ENCODE measurements at regions not wholly inside any gene's neighbourhood (a gene's known extent, or its start where the extent isn't known, plus 50 kb on each side); places are given as distances from the start of the nearest gene placed in this dataset.

GRCh38 chr13:58004751-58005150 is 373.2 kb downstream of the PCDH17 start:
- no peaks in the 10 kb centered on the region for H3K36me3 ChIP-seq (ENCODE audit: control insufficient read depth, insufficient read depth, low read length)
- no peak overlapping the region for H2AFZ ChIP-seq
- no peaks in the 10 kb centered on the region for H3K79me2 ChIP-seq
- H3K27me3 ChIP-seq (ENCODE audit: control insufficient read depth, insufficient read depth, low read length), result no peaks in the 10 kb centered on the region
- H3K27ac ChIP-seq, result no peak overlapping the region
- TF ChIP-seq CTCF (IDR thresholded peaks at IDR 0.05), result no peak
- H3K9me3 ChIP-seq (ENCODE audit: control insufficient read depth, low read length), result no peaks in the 10 kb centered on the region
- H3K4me1 ChIP-seq, result no peaks in the 10 kb centered on the region
- no peak overlapping the region for H3K9ac ChIP-seq
- H3K4me3 ChIP-seq (ENCODE audit: low read depth, low read length), result no peak overlapping the region
- H3K4me2 ChIP-seq (ENCODE audit: low read length), result no peak overlapping the region

- no peak for TF ChIP-seq CTCF (IDR thresholded peaks at IDR 0.05)
- no peaks in the 10 kb centered on the region for H3K79me2 ChIP-seq
- no peaks in the 10 kb centered on the region for H3K36me3 ChIP-seq (ENCODE audit: control insufficient read depth, insufficient read depth, low read length)
- H3K9ac ChIP-seq, result no peak overlapping the region
- no peaks in the 10 kb centered on the region for H3K4me1 ChIP-seq
- H2AFZ ChIP-seq, result no peak overlapping the region
- H3K27ac ChIP-seq, result no peak overlapping the region
- H3K4me2 ChIP-seq (ENCODE audit: low read length), result no peak overlapping the region
- H3K27me3 ChIP-seq (ENCODE audit: control insufficient read depth, insufficient read depth, low read length), result no peaks in the 10 kb centered on the region
- H3K9me3 ChIP-seq (ENCODE audit: control insufficient read depth, low read length), result no peaks in the 10 kb centered on the region
- H3K4me3 ChIP-seq (ENCODE audit: low read depth, low read length), result no peak overlapping the region
Observed at GRCh38 chr13:58018020-58018419, 386.5 kb downstream of the PCDH17 start.

GRCh38 chr13:58018865-58019264 is 387.3 kb downstream of the PCDH17 start:
- Histone ChIP-seq H3K79me2 (no peaks in the 10 kb centered on the region), H3K4me3 (ENCODE audit: low read depth, low read length) (no peak overlapping the region), H3K27ac (no peak overlapping the region), H3K36me3 (ENCODE audit: control insufficient read depth, insufficient read depth, low read length) (no peaks in the 10 kb centered on the region), H3K4me2 (ENCODE audit: low read length) (no peak overlapping the region), H3K9me3 (ENCODE audit: control insufficient read depth, low read length) (no peaks in the 10 kb centered on the region), H3K4me1 (no peaks in the 10 kb centered on the region), H3K27me3 (ENCODE audit: control insufficient read depth, insufficient read depth, low read length) (no peaks in the 10 kb centered on the region), H3K9ac (no peak overlapping the region), H2AFZ (no peak overlapping the region)
- TF ChIP-seq CTCF (IDR thresholded peaks at IDR 0.05), result no peak

- Histone ChIP-seq H3K36me3 (ENCODE audit: control insufficient read depth, insufficient read depth, low read length) (no peaks in the 10 kb centered on the region), H3K4me1 (no peaks in the 10 kb centered on the region), H3K27ac (no peak overlapping the region), H3K9ac (no peak overlapping the region), H3K9me3 (ENCODE audit: control insufficient read depth, low read length) (no peaks in the 10 kb centered on the region), H3K4me2 (ENCODE audit: low read length) (no peak overlapping the region), H3K79me2 (no peaks in the 10 kb centered on the region), H3K27me3 (ENCODE audit: control insufficient read depth, insufficient read depth, low read length) (no peaks in the 10 kb centered on the region), H2AFZ (no peak overlapping the region), H3K4me3 (ENCODE audit: low read depth, low read length) (no peak overlapping the region)
- TF ChIP-seq CTCF (IDR thresholded peaks at IDR 0.05), result no peak
Observed at GRCh38 chr13:58024103-58024502, 392.6 kb downstream of the PCDH17 start.

- Histone ChIP-seq H3K4me2 (ENCODE audit: low read length) (no peak overlapping the region), H3K9me3 (ENCODE audit: control insufficient read depth, low read length) (no peaks in the 10 kb centered on the region), H3K36me3 (ENCODE audit: control insufficient read depth, insufficient read depth, low read length) (no peaks in the 10 kb centered on the region), H3K4me3 (ENCODE audit: low read depth, low read length) (no peak overlapping the region), H3K27ac (no peak overlapping the region), H3K27me3 (ENCODE audit: control insufficient read depth, insufficient read depth, low read length) (no peaks in the 10 kb centered on the region), H2AFZ (no peak overlapping the region), H3K9ac (no peak overlapping the region), H3K79me2 (no peaks in the 10 kb centered on the region), H3K4me1 (no peaks in the 10 kb centered on the region)
- no peak for TF ChIP-seq CTCF (IDR thresholded peaks at IDR 0.05)
Observed at GRCh38 chr13:58025821-58026220, 394.3 kb downstream of the PCDH17 start.
